Tibial artery (tissue), 4 donors: ENCODE measurements at regions not wholly inside any gene's neighbourhood (a gene's known extent, or its start where the extent isn't known, plus 50 kb on each side); places are given as distances from the start of the nearest gene placed in this dataset.

Experiments used
- DNase-seq, 2 donors: peaks; one replicate each; pipeline ENCODE4 v3.0.0-alpha.2; 2019
- H3K27ac ChIP-seq, 2 donors: fragments of 200-600 bp; sonication (generic) in 1 of 2; 1 replicate in 1 of 2; 2 replicates in 1 of 2; pipeline ENCODE4 v1.5.1; 2018 to 2019; ENCODE audit warnings: mild to moderate bottlenecking in 1 of 2
- H3K27me3 ChIP-seq, 2 donors: fragments of 200-600 bp; sonication (generic) in 1 of 2; one replicate each; pipeline versions ENCODE4 v1.5.1 to v1.6.0; 2016 to 2019
- H3K36me3 ChIP-seq, 3 donors: fragments of 200-600 bp; sonication (generic) in 2 of 3; one replicate each; pipeline ENCODE4 v1.5.1; 2016 to 2019; ENCODE audit warnings: mild to moderate bottlenecking in 2 of 3
- H3K4me1 ChIP-seq, 4 donors: fragments of 200-600 bp; sonication (generic) in 2 of 4; 1 replicate in 3 of 4; 2 replicates in 1 of 4; pipeline ENCODE4 v1.5.1; 2016 to 2019
- H3K4me3 ChIP-seq, 2 donors: fragments of 200-600 bp; sonication (generic) in 1 of 2; 1 replicate in 1 of 2; 2 replicates in 1 of 2; pipeline ENCODE4 v1.5.1; 2018 to 2019; ENCODE audit warnings: mild to moderate bottlenecking in 2 of 2
- H3K9me3 ChIP-seq, 3 donors: fragments of 200-600 bp; sonication (generic) in 1 of 3; one replicate each; pipeline ENCODE4 v1.5.1; 2016 to 2019
- intact Hi-C: fragments of 100-400 bp; cut with DNase I; formaldehyde crosslinking; loops from one replicate; pipeline ENCODE4 v1.15.0; 2023; ENCODE audit warnings: low total_unique reads
- TF ChIP-seq, protein P1 (sequence below), 2 experiments: fragments of 200-600 bp in 1 of 2; fragments of 450-650 bp in 1 of 2; IDR thresholded peaks; one replicate each; pipeline ENCODE4 v1.5.1; 2017 to 2019; ENCODE audit warnings: antibody characterized with exemption in 2 of 2, mild to moderate bottlenecking in 1 of 2, moderate library complexity in 1 of 2

- H3K9me3 ChIP-seq, result no peaks in the 10 kb centered on the region
- no peak overlapping the region for H3K4me3 ChIP-seq
- H3K27ac ChIP-seq, result no peak overlapping the region
- intact Hi-C loops, result no loop called here
- H3K27me3 ChIP-seq, result no peaks in the 10 kb centered on the region
- TF ChIP-seq, protein P1, sequence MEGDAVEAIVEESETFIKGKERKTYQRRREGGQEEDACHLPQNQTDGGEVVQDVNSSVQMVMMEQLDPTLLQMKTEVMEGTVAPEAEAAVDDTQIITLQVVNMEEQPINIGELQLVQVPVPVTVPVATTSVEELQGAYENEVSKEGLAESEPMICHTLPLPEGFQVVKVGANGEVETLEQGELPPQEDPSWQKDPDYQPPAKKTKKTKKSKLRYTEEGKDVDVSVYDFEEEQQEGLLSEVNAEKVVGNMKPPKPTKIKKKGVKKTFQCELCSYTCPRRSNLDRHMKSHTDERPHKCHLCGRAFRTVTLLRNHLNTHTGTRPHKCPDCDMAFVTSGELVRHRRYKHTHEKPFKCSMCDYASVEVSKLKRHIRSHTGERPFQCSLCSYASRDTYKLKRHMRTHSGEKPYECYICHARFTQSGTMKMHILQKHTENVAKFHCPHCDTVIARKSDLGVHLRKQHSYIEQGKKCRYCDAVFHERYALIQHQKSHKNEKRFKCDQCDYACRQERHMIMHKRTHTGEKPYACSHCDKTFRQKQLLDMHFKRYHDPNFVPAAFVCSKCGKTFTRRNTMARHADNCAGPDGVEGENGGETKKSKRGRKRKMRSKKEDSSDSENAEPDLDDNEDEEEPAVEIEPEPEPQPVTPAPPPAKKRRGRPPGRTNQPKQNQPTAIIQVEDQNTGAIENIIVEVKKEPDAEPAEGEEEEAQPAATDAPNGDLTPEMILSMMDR (IDR thresholded peaks at IDR 0.05), result no peak
- no peaks in the 10 kb centered on the region for H3K36me3 ChIP-seq
- no peak for DNase-seq
- no peaks in the 10 kb centered on the region for H3K4me1 ChIP-seq
Measured at GRCh38 chr3:103918336-103918735, 1448.4 kb upstream of the ALCAM start.

DNA sequence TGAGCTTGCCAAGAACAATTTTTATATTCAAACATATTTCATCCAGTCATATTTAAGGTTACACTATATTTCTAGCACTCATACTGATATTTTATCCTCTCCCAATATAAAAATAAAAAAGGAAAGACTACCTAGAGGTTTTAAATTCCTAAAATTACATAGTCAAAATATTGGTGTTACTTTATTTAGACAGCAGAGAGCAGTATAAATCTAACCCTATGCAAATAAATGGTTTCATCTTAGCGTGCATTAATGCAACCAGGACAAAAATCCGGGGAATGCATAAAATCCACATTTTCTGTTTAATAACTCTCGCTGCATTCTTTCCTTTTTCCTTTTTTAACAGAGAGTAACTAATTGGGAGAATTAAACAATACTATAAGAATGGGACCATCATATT lies 1447.4 kb upstream of the ALCAM start:
- no peaks in the 10 kb centered on the region for H3K9me3 ChIP-seq
- H3K36me3 ChIP-seq, result no peaks in the 10 kb centered on the region
- no peak overlapping the region for H3K27ac ChIP-seq
- intact Hi-C loops, result no loop called here
- no peaks in the 10 kb centered on the region for H3K27me3 ChIP-seq
- TF ChIP-seq, protein P1 (IDR thresholded peaks at IDR 0.05), result no peak
- H3K4me3 ChIP-seq, result no peak overlapping the region
- DNase-seq, result no peak
- no peaks in the 10 kb centered on the region for H3K4me1 ChIP-seq

DNA sequence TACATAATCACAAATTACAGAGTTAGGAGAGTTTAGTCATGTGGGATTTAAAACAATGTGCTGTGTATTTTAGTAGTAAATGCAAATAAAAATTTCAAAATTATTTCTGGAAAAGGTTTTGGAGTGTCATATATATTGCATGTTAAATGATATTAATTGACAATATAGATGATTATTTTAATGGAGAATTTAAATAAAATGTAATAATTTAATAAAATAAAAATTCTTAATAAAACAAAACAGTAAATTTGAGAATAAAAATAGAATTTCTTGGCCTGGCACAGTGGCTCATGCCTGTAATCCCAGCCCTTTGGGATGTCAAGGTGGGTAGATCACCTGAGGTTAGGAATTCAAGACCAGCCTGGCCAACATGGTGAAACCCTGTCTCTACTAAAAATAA lies 1442.8 kb upstream of the ALCAM start:
- intact Hi-C loops, result no loop called here
- Histone ChIP-seq H3K27ac (no peak overlapping the region), H3K4me3 (no peak overlapping the region), H3K27me3 (no peaks in the 10 kb centered on the region), H3K9me3 (no peaks in the 10 kb centered on the region), H3K36me3 (no peaks in the 10 kb centered on the region), H3K4me1 (no peaks in the 10 kb centered on the region)
- TF ChIP-seq, protein P1 (IDR thresholded peaks at IDR 0.05), result no peak
- DNase-seq, result no peak

GRCh38 chr3:103924544-103924943 lies 1442.2 kb upstream of the ALCAM start:
- DNase-seq, result no peak
- TF ChIP-seq, protein P1 (IDR thresholded peaks at IDR 0.05), result no peak
- Histone ChIP-seq H3K27me3 (no peaks in the 10 kb centered on the region), H3K4me3 (no peak overlapping the region), H3K36me3 (no peaks in the 10 kb centered on the region), H3K27ac (no peak overlapping the region), H3K4me1 (no peaks in the 10 kb centered on the region), H3K9me3 (no peaks in the 10 kb centered on the region)
- intact Hi-C loops, result no loop called here

- TF ChIP-seq, protein P1 (IDR thresholded peaks at IDR 0.05), result no peak
- intact Hi-C loops, result no loop called here
- no peaks in the 10 kb centered on the region for H3K4me1 ChIP-seq
- H3K9me3 ChIP-seq, result no peaks in the 10 kb centered on the region
- no peaks in the 10 kb centered on the region for H3K27me3 ChIP-seq
- H3K36me3 ChIP-seq, result no peaks in the 10 kb centered on the region
- no peak overlapping the region for H3K4me3 ChIP-seq
- peak in 1 of 2 donors; percentile 35 for DNase-seq
- no peak overlapping the region for H3K27ac ChIP-seq
Measured at GRCh38 chr3:103926936-103927335, 1439.8 kb upstream of the ALCAM start.

- H3K9me3 ChIP-seq, result no peaks in the 10 kb centered on the region
- TF ChIP-seq, protein P1 (IDR thresholded peaks at IDR 0.05), result no peak
- no peak overlapping the region for H3K4me3 ChIP-seq
- no peak for DNase-seq
- no peaks in the 10 kb centered on the region for H3K36me3 ChIP-seq
- no peak overlapping the region for H3K27ac ChIP-seq
- intact Hi-C loops, result no loop called here
- no peaks in the 10 kb centered on the region for H3K27me3 ChIP-seq
- H3K4me1 ChIP-seq, result no peaks in the 10 kb centered on the region
Measured at GRCh38 chr3:103927896-103928295, 1438.8 kb upstream of the ALCAM start.
